GM18517 (cell line): ENCODE measurements at regions not wholly inside any gene's neighbourhood (a gene's known extent, or its start where the extent isn't known, plus 50 kb on each side); places are given as distances from the start of the nearest gene placed in this dataset.

ENCODE experiments used
- ATAC-seq: cut with Tn5 transposase; IDR thresholded peaks from one replicate; pipeline ENCODE4 v1.9.1; 2021; ENCODE audit warnings: mild to moderate bottlenecking, moderate library complexity; ENCODE audit not compliant: unreplicated experiment

DNA sequence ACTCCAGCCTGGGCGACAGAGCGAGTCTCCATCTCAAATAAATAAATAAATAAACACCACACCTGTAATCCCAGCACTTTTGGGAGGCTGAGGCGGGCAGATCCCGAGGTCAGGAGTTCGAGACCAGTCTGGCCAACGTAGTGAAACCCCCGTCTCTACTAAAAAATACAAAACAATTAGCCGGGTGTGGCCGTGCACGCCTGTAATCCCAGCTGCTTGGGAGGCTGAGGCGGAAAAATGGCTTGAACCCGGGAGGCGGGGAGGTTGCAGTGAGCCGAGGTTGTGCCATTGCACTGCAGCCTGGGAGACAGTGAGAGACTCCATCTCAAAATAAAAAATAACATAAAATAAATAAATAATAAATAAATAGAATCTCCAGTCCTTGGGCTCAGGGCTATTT, 185.8 kb downstream of the SHOX start:
- no peak for ATAC-seq

DNA sequence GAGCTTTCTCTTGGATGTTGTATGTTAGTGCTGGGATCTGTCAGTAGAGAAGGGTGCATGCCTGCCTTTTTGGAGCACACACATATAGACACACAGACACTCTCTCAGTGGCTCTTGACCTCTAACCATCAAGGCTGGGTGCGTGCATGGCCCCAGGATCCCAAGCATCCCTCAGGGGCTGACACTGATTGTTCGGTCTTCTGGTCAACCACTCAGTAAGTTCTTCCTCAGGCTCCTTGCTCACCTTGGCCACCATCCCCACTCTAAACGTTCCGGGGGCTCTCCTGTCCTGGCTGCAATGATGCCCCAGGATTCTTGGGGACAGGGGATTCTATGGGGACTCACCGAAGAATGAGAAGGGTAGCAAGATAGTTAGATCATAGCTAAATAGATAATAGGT, 179.6 kb downstream of the SHOX start:
- ATAC-seq, result no peak

DNA sequence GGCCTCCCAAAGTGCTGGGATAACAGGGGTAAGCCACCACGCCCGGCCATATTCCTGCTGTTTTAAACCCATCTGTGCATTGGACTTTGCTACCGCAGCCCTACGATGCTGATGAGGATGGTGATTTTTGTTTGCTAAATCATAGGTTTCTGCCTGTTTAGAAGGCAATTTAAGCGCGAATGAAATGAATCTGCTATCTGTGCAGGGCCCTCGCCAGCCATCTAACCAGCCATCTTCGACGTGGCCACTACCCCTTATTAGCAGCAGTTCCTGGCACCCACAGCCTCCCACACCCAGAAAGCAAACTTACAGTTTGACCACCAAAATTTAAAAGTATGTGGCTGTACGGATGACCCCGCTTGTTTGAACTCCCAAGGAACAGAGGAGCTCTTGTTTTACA, 178.5 kb downstream of the SHOX start:
- ATAC-seq, result no peak

DNA sequence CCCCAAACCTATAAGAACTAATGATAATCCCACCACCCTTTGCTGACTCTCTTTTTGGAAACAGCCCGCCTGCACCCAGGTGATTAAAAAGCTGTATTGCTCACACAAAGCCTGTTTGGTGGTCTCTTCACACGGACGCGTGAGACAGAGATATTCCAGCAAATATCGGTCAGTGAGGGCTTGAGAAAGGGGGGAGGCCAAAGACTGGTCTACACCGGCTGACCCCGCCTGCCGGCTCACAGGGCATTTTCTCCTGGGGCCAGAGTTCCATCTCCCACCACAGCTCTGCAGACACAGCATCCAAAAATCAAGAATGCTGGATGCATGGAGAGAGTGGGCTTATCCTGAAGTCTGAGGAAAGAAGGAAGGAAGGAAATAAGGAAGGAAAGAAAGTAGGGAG, 176.0 kb downstream of the SHOX start:
- ATAC-seq, result no peak

DNA sequence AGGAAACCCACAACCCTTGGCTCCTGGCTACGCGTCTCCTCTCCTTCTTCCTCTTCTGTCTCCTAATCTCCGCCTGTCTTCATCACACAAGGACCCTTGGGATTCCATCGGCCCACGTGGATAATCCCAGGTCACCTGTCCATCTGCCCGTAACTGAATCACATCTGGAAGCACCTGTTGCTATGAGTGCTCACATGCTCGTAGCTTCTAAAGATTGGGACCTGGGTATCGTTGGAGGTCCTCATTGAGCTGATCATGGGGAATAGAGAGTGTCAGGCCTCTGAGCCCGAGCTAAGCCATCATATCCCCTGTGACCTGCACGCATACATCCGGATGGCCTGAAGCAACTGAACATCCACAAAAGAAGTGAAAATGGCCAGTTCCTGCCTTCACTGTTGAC, 175.4 kb downstream of the SHOX start:
- no peak for ATAC-seq

DNA sequence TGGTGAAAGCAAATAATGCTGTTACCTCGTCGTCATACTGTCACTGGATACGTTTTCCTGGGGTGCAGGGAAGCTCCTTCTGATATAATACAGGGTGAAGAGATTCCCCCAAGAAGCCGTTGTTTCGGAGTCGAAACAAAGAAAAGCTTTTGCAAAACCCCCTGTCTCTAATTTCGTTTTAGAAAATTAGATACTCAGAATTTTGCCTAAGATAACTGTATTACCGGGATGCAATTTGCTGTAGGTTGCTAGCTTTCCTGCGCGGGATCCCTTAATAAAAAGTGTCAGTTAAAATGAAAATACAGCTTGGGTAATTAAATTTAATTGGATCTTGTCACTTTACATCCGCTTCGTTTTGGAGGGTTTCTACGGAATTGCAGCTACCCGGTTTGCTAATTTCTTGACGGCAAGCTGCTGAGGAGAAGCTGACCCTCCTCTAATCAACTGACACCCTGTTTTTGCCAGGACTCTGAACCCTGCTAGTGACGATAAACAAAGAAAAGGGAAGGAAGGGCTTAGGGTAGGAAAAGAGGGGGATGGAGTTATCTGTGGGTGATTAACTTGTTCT, 174.6 kb downstream of the SHOX start:
- no peak for ATAC-seq

DNA sequence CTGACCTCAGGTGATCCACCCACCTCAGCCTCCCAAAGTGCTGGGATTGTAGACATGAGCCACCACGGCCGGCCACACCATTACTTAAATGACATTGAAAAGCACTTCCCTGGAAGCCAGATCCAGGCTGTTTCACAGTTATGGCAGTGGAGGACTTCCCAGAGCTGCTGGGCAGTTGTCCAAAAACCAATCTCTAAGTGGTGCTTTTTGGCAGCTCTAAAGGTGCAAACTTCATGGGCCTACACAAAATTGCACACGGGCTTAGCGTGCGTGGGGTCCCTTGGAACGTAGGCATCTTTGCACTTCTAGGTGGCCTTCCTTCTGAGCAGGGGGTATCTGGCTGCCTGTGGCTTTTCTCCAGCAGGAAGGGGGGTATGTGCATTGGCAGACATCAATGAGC, 172.3 kb downstream of the SHOX start:
- no peak for ATAC-seq

DNA sequence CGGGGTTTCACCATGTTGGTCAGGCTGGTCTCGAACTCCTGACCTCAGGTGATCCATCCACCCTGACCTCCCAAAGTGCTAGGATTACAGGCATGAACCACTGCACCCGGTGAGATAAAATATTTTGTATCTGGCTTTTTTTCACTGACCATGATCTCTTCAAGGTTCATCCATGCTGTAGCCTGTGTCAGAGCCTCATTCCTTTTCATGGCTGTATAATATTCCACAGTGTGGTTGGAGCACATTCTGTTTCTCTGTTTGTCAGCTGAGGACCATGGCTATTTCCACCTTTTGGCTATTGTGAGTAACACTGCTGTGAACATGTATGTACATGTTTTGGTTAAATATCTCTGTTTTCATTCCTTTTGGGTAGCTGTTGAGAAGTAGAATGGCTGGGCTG, 169.2 kb downstream of the SHOX start:
- no peak for ATAC-seq

DNA sequence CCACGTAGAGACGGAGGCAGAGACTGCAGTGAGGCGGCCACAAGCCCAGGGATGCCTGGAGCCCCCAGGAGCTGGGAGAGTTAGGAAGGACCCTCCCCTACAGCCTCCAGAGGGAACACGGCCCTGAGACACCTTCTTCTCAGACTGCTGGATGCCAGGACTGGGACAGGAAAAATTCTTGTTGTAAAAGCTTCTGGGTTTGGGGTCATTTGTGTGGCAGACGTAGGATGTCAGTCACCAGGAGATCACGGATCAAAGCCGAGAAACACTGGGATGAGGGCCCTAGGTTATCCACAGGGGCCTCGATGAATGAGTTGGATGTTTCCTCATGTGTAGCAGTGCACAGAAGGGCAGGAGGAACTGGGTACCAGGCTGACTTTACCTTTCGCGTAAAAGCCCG, 163.7 kb downstream of the SHOX start:
- no peak for ATAC-seq

DNA sequence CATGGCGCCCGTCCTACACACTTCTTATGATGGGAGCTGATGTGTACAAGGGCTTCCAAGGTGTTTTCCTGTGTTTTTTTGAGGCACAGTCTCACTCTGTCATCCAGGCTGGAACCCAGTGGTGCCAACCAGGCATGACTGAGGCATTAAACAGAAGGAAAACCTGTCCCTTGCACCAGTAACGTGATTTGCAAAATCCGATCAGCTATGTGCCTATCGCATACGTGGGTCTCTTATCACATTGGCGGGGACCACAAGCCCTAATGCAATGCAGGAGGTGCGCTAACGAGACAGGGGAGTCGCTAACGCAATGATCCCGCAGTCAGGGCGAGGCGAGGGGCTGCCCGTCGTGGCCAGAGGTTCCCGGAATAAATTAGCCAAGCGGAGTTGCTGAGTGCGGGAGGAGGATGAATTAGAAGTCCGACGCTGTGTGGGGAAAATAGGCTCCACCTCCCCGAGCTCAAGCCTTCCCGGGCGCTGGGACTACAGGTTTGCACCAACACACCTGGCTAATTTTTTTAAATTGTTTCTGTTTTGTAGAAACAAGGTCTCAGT, 162.7 kb downstream of the SHOX start:
- no peak for ATAC-seq

DNA sequence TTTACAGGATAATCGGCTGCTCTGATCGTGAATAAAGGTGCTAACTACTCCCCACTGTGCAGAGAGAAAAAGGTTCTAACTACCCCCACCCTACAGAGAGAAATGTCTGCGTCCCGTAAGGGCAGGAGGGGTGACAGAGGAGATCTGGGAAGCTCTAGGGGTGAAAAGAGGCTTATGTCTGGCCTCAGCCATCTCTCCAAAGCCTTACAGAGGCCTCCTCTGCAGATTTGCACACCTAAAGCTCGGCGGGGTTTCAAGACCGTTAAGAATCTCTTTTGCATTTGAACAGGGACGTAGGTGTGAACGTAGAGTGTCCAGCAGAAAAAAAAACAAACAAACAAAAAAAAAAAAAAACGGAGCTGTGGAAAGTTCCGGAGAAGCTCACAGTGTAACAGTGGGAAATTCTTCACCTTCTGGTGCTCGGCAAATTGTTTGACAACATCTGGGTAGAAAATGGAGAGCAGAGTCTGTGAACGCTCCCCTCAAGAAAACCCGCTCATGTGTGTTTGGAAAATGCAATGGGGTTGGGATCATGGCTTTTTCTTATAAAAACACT, 161.0 kb downstream of the SHOX start:
- no peak for ATAC-seq

DNA sequence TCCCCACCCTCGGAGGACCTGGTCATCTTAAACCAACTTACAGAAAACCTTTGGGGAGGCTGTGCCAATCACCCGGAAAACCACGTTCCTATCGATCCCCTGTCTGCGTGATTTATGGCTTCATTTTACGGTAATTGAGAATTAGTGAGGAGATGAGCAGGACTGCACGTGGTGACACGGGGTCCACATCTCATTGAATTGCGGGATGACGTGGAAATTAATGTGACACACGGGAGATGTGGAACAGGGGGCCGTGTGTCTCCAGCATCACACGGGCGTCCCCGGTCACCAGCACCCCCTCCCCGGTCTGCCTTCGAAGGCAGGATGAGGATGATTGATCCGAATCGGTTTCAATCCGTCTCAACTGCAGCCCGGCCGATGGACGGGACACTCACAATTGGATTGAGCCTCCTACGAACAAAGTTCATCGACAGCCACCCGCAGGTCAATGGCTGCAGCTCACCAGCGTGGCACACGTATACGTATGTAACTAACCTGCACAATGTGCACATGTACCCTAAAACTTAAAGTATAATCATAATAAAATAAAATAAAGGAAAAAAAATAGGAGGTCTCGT, 160.3 kb downstream of the SHOX start:
- ATAC-seq, result no peak

DNA sequence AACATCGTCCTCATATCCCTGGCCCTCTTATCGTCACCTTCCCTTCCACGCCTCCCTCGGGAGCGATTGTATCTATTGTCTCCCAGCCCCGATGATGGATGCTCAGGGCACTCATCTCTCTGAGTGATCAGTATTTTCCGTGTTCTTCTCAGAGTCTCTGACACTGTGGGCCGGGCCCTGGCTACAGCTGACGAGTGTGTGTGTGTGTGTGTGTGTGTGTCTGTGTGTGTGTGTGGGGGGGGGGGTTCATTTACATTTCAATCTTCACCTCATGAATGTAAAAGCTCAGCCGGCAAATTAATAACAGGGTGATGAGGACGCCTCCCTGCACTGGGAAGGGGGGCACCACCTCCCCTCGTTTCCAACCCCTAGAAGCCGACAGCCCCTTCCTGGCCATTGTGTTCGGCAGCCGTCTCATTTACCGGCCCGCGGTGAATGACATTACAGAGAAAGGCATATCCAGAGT, 159.5 kb downstream of the SHOX start:
- ATAC-seq, result no peak

DNA sequence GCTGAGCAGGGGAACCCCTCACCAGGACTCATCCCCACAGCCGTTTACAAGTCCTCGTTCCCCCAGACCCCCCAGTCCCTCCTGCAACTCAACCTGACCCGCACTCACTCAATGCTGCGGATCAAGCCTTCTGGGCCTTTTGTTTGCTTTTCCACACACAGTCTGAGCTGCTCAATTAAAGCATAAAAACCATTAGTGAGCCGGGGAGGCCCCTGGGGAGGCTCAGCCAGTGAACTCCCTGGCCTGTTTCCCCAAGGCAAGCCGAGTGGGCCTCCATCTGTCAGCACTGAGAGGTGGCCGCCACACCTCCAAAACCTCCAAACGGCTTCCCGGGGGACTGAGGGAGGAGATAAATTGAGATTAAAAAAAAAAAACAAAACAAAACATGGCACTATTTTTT, 158.5 kb downstream of the SHOX start:
- ATAC-seq, result no peak

DNA sequence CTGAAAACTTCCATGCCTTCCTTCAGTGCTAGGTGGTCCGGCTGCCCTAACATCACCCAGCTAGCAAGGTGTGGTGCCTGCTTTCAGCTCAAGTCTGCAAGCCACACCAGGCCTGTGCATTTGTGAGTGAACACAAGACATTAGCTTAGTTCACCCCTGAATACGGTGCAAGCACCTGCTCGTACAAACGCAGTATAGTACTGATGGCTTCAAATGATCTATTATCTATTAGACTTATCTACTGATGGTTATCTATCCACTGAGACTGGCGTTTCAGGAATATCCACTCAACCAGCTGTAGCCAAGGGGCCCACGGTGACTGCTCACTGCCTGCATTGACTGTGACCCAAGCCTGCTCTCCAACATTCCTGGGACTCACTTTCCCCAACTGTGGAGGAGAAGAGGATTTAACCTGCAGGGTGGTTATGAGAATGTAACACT, 155.9 kb downstream of the SHOX start:
- ATAC-seq, result no peak

DNA sequence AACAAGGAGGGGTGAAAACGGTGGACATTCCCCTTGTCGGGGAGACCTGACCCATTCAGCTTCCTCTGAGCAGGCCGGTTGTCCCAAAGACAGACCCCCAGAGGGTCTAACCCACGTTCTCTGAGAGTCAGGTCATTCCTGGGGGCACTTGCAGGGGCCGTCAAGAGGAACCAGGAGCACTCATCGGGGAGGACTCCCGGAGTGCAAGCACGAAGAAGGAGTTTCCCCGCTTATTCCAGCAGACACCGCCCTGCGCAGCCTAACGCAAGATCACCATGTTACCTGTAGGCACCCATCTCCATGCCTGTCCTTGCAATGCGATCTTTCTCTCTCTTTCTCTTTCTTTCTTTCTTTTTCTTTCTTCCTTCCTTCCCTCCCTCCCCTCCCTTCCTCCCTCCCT, 154.2 kb downstream of the SHOX start:
- no peak for ATAC-seq

DNA sequence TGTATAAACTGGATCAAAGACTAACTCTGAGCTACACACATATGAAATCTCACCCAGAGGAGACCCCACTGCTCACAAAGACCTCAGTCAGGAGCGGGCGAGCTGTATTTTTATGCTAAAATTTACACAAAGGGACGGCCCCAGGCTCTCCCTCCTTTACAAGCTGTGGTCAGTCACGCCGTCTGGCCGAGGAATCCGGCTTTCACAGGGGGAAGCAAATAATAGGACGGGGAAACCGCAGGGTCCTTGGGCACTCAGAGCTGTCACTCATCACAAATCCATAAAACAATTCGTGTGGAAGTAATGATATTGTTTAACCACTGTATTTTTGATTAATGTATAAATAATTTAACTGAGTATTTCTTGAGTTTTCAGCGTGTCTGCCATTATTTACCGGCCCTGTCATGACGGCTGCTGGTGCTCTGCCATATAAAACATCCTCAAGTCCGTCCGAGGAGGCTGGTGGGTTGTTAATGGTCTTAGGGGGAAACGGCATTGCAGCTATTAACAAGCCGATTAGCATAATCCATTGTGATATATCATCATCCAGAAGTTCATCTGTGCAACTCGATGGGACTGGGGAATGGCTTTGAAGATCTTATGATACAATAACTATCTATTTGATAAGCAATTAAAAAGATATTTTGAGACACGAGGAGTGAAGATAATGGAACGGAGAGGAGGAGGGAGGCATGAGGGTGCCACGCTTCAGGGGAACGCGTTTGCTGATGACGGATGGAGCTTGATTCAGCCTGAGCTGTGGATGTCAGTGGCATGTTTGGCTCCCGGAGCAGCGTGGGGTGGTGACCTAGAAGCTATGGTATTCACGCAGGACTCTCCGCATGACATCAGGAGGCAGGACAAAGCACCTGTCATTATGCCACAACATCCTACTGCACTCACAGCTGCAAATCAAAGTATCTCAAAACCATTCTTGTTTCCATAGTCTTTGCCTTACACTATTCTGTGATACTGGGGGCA, 150.9 kb downstream of the SHOX start:
- no peak for ATAC-seq

DNA sequence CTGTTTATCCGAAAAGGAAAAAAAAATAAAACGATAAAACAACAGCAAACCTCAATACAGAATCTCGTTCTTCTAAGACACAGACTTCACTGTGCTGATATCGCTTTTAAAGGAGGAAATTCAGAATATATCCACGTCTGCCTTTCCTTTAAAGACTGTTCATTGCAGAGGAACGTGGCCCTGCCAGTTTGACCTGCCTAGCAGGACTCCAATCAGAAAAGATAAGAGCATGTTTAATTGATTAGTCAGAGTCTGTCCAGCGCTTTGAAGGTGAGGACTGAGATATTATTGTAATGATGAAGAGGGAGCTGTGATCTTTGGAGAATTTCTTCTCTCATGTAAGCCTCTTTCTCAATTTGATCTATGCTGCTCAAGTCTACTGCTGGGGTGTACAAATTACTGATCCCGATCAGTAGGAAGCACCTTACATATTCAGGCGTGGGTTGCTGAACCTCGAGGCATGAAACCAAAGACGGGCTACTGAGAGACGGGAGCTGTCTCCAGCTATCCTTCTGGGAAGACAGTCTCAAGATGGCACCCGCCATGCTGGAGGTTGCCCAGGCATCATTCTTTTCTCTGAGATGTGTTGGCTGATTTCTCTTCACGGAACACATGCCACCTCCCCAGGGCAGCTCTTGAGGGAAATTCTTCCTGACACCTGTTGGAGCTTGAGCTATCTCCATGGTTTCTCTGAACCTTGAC, 146.1 kb downstream of the SHOX start:
- no peak for ATAC-seq

DNA sequence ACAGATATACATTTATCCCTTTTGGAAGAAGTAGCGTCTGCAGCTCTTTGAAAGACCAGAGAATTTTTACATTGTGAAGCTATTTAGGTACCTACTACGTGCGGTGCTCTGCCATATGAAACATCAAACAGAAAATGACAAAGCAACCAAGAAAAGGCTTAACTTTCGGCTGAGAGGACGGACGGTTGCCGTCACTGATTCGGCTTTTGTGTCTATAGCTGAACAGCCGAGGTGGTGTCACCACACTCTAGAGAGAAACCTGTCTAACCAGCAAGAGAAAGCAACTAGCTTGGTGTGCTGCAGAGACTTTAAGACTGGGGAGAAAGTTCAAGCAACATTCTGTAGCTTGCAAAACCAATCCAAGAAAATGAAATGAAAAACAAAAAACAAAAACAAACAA, 145.5 kb downstream of the SHOX start:
- ATAC-seq, result no peak

DNA sequence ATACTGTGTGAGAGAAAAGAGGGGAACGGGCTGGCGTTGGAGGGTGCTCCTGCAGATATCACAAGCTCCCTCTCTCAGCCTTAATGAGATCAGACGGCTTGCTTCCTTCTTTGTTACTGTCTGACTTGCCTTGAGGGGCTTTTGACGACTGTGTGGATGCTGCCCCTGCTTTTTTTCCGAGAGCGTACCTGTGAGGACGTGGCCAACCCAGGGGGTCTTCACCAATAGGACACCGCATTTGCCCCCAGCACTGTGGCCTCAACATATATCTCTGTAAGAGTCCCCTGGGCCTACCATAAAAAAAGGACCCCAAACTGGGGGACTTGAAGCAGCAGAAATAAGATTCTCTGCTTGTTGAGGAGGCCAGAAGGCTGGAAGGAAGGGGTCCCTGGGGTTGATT, 143.9 kb downstream of the SHOX start:
- no peak for ATAC-seq
